Activated CD8-positive, alpha-beta memory T cell treated with anti-CD3 and anti-CD28 coated beads, Interleukin-2, amount 50 U/mL, for 4 hours (primary cell): ENCODE measurements at regions not wholly inside any gene's neighbourhood (a gene's known extent, or its start where the extent isn't known, plus 50 kb on each side); places are given as distances from the start of the nearest gene placed in this dataset.

Experiments
- DNase-seq: peaks from one replicate; pipeline ENCODE4 v3.0.0-alpha.2; 2020

DNA sequence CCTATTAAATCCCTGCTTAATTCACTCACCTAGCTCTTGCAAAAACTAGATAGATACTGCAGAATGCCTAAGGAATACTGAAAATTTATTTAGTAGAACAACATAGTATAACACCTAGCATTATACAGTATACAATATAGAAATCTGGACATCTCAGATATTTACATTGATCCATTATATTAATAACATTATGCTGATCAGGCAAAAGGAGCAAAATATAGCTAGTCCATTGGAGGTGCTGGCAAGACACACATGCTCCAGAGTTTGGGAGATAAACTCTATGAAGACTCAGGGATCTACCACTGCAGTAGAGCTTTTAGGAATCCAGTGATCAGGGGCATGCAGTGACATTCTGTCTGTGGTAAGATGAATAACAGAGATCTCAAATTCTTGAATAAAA, 357.6 kb downstream of the TBC1D4 start:
- DNase-seq: no peak

- DNase-seq: no peak
These were observed 358.5 kb downstream of the TBC1D4 start for GRCh38 chr13:75123428-75123827.

DNA sequence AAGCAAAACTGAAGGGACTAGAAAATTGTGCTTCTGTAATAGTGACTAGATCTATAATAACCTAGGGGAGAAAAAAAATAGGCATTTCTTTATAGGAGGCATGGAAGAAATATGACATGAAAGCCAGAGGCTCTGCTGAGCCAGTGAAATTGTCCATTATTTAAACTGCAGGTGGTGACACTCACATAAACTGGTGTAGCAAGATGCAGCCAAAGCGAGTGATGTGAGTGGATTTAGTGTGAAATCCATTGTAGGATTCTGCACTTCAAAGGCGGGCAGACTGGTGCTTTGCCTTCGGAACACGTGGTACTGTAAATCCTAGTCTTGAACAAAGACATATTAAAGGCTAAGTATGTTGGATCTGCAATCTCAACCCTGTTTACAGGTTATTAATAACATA, 361.9 kb downstream of the TBC1D4 start:
- no peak for DNase-seq

DNA sequence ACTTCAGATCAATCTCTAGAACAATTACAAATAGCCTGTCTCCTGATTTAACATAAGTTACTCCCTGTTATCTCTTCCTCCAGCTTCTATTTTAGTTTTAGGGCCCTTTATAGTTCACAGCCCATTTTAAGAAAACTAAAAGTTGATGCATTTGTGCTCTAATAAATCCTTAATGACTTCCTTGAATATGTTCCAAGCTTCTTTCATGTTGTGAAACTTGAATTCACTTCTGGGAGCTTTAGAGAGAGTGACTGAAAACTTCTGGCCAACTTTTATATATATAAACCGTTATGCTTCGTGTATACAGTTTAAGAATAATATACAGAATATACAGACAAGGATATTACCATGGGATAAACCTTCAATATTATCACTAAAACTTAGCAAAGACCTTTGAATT, 366.8 kb downstream of the TBC1D4 start:
- no peak for DNase-seq

DNA sequence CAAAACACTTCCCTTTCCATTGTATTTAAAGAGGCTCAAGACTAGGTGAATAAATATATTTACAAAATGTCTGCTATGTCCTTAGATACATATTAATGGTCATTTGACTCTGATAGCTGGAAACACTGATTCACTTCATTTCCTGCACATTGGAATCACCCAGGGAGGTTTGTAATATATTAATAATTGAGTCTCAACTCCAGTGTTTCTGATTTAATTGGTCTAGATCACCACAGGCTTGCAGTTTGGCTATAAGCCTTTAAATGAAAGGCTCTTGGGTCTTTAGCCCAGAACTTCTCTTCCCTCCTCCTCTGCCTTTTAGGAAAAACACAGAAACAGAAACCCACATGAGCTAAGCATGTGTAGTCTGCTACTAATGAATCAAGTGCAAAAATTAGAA, 378.0 kb downstream of the TBC1D4 start:
- no peak for DNase-seq

DNA sequence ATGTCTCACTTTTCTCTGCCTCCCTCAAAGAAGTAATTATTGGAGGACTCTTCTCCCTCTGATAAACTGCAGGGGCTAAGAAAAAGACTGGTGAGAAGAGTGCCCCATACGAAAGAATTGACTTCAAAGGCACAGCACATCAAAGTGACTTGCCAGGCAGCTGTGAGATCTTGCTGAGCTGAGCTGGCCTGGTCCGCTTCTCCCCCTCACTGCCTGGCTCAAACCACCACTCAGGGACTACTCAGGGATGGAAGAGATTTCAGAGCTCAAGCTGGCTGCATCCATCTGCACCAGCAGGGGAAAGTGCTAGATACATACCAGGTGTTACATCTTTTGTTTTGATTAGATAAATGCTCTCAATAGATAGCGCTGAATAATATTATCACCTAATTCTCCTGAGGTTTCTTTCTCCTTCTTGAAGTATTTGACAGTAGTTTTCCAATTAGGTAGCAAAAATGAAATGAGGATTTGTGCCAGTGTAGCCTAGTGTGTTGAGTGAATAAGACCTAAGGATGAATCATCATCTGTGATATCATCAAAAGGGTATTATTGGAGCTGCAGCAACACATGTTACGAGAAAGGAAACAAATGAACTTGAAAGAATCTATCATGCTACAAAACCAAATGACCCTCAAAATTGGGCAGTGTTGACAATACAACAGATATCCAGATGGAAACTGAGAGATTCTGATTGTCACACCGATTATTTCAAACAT, 379.8 kb downstream of the TBC1D4 start:
- no peak for DNase-seq

DNA sequence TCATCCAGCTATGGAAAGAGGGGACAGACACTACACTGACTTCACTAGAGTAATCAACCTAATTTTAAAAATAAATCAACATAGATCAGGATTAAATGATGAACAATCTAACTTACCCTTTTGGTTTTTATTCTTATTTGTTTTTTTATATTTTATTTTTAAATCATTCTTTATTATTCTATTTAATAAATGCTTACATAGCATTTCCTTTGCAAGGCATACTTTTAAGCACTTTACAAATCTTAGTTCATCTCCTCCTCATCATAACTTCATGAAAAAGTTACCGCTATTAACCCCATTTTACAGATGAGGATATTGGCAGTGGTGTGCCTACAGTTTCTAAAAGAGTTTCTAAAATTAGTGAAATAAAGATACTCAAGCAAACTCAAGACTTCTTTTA, 380.6 kb downstream of the TBC1D4 start:
- DNase-seq: no peak

GRCh38 chr13:75092143-75092542, 389.8 kb downstream of the TBC1D4 start:
- DNase-seq: no peak

GRCh38 chr13:75091718-75092117, 390.3 kb downstream of the TBC1D4 start:
- no peak for DNase-seq

GRCh38 chr13:75090872-75091615, 390.9 kb downstream of the TBC1D4 start:
- no peak for DNase-seq

DNA sequence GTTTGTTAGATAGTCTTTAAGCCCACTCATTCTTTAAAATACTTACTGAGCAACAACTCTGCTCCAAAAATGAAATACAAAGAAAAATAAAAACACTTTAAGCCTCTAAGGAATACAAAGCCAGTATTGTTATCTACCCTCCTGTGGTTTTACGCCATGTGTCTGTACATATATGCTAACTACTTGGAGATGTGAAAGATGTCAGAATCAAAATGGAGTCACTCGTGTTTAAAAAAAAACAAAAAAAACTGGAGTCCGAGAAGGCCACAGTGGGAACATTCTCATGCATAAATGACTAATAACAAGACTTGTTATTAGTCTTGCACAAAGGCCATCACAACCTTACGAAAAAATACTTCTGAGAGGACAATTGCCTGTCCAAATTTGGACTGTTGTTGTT, 393.1 kb downstream of the TBC1D4 start:
- DNase-seq: no peak

GRCh38 chr13:75079226-75079625, 402.7 kb downstream of the TBC1D4 start:
- DNase-seq: no peak

DNA sequence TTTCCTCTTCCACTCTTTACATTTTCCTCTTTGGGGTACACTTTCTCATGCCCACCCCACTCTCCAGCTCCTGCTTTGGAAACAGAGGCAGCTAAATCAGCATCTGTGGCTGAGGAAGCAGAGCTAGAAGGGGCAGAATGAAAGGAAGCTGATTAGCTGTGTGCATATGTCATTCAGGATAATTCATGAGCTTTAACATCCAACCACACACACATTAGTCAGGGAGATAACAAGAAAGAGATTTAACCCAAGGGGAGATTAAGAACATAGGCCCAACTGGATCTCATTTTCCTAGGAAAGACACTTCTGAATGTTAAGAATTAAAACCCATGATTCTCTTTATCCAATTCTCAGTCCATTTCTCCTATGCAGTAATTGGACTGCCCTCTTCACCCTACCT, 405.5 kb downstream of the TBC1D4 start:
- no peak for DNase-seq

DNA sequence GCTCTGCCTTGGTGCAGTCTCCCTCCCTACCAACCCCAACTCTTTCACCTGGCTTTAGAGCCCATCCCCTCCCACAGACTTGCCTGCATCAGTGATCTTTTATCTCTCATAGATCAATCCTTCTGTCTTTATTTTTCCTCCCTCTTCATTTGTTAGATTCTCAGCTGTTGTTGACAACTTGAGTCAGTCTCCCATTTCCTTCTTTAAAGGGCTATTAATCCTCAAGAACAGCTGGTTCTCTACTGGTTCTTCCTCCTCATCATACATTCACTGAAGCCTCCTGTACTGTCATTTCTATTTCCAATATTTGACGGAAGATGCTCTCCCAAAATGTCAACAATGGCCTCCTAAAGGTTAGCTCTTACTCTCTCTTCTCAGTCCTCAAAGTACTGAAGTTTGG, 408.2 kb downstream of the TBC1D4 start:
- DNase-seq: no peak

DNA sequence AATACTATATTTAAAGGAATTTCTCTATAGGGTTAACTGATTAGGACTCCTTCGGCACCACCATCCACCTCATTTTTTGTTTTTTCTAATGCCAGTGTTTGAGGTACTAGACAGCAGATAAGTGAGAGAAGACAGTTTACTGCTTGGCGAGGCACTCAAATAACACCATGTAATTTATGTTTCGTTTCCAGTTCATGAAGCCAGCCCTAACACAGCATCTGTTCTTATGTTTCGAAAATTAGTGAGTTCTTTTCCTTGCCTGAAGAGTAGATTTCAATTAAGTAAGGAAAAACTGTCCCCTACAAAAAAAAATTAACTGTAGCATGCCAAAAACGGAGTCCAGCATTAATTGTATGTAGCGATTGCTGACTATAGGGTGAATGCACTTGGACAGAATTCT, 409.1 kb downstream of the TBC1D4 start:
- no peak for DNase-seq

- DNase-seq: no peak
These were observed 409.6 kb downstream of the TBC1D4 start for GRCh38 chr13:75072368-75072767.

DNA sequence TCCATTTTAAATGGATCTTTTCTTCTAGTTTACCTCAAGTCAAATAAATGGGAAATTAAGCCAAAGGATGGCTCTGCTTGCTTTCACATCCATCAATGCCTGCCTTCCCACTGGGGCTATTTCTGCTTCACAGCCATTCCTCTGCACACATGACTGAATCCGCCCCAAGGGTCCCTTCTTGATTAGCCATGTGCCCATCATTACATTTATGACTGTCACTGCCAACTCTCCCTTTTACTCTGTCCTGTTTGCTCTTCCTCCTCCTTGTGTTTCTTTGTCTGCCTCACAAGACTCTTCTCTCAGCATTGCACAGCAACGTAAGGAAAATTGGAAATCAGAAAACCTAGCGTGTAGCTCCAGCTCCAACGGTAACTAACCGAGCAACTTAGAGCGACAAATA, 410.2 kb downstream of the TBC1D4 start:
- no peak for DNase-seq

DNA sequence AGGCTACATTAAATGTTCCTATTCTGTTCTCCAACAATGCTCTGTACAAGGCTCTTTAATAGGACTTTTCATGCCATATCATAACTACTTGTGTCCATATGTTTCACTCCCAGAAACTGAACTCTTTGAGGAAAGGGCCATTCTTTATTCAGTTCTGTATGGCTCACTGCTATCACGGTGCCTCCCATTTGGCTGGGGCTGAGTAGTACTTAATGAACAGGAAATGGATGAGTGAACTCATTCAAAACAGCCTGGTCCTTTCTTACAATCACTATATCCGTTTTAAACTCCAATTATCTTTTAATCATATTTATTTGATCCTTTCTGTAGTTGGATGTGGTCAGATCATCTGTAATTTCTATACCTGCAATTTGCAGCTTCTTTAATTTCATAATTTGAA, 410.6 kb downstream of the TBC1D4 start:
- no peak for DNase-seq

GRCh38 chr13:75061909-75062308, 420.1 kb downstream of the TBC1D4 start:
- DNase-seq: no peak

- no peak for DNase-seq
These were observed 426.7 kb downstream of the TBC1D4 start for GRCh38 chr13:75055296-75055695.

- DNase-seq: no peak
These were observed 429.4 kb downstream of the TBC1D4 start for GRCh38 chr13:75052616-75053015.

DNA sequence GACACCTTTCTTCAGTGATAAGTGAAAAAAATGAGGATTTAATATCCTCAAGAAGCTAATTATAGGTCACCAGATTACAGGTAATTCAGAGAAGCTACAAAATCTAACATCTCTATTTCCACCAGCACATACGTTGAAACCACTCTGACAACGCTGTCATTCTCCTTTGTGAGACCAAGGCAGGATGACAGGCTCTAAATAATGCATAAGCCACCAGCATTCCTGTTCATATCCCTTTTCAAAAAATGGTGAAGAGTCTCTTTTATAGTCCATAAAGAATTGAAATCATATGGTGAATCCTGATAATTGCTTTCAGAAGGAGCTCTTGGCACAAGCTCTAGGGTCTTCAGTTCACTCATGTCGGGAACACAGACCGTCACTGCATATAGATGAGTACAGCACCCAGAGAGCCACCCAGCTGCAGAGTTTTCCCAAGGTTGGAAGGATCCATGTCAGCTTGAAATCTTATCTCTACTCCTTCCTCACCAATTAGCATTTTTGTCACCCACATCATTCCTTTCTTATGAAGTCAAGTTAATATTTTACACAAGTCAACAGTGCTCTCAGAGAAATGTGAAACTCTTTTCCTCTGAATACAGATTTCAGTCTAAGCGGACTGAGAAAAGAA, 431.4 kb downstream of the TBC1D4 start:
- no peak for DNase-seq

GRCh38 chr13:75049735-75050335, 432.1 kb downstream of the TBC1D4 start:
- no peak for DNase-seq

DNA sequence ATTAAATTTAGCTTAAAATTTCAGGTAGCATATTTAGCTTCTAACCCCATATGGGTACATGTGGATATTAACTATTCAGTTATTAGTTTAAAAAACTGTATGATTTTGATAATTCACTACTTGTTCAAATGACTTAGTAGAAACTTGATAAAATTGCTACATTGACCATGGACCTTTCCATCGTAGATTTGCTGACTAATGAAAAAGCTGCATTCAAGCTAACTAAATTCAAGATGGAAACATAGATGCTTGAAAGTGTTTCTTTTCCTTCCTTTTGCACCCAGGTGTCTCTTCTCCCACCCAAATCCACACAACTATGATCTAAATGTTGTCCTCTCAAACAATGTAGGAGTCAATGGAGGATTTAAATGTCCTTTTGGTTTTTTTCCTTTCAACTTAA, 439.2 kb downstream of the TBC1D4 start:
- DNase-seq: no peak
